Caco-2 (cell line): ENCODE measurements at regions not wholly inside any gene's neighbourhood (a gene's known extent, or its start where the extent isn't known, plus 50 kb on each side); places are given as distances from the start of the nearest gene placed in this dataset.

Source experiments
- BruUV-seq: library from RNA; stranded (reverse); fragments of 400-500 nt; replicated peaks from 2 replicates; lab custom pipeline; 2021; lab: Mats Ljungman, UMichigan
- CTCF ChIA-PET: fragments of 300-600 bp; sonication (Branson Sonifier 250); formaldehyde crosslinking; loops from one replicate; lab custom pipeline; 2022; ENCODE audit warnings: antibody characterized with exemption; lab: Charles Lee
- POLR2A ChIA-PET: fragments of 300-600 bp; sonication (Branson Sonifier 250); formaldehyde crosslinking; loops from one replicate; lab custom pipeline; 2022; ENCODE audit warnings: antibody characterized with exemption; lab: Charles Lee
- DNase-seq, 2 experiments: peaks; one replicate each; pipeline versions ENCODE4 v3.0.0 to v3.0.0-alpha.2; 2020 to 2022
- H3K27me3 ChIP-seq: replicated peaks from 2 replicates; pipeline ENCODE4 v1.6.0; 2011; ENCODE audit warnings: low read length; ENCODE audit not compliant: control insufficient read depth, insufficient read depth
- H3K36me3 ChIP-seq: 2 replicates; pipeline ENCODE4 v1.5.1; 2011; ENCODE audit warnings: low read length; ENCODE audit not compliant: control insufficient read depth, insufficient read depth
- H3K4me1 ChIP-seq: fragments of 250-450 bp; sonication (Bioruptor Pico); 2 replicates; pipeline ENCODE4 v1.5.1; 2020; ENCODE audit warnings: mild to moderate bottlenecking
- H3K4me3 ChIP-seq: 2 replicates; pipeline ENCODE4 v1.5.1; 2011; ENCODE audit warnings: low read depth, mild to moderate bottlenecking, control low read depth, low read length
- H3K9me3 ChIP-seq: fragments of 250-450 bp; sonication (Bioruptor Pico); 2 replicates; pipeline ENCODE4 v1.5.1; 2020; ENCODE audit warnings: mild to moderate bottlenecking, moderate library complexity
- H3K27ac Mint-ChIP-seq: one replicate; pipeline ENCODE4 v1.8.0; 2022; ENCODE audit warnings: mixed read lengths; ENCODE audit not compliant: unreplicated experiment
- H3K27me3 Mint-ChIP-seq: one replicate; pipeline ENCODE4 v1.8.0; 2022; ENCODE audit warnings: mixed read lengths; ENCODE audit not compliant: insufficient read depth, unreplicated experiment
- H3K36me3 Mint-ChIP-seq: one replicate; pipeline ENCODE4 v1.8.0; 2022; ENCODE audit warnings: mild to moderate bottlenecking, mixed read lengths; ENCODE audit not compliant: insufficient read depth, unreplicated experiment
- H3K4me1 Mint-ChIP-seq: one replicate; pipeline ENCODE4 v1.8.0; 2022; ENCODE audit warnings: low read depth, mixed read lengths; ENCODE audit not compliant: unreplicated experiment
- H3K4me3 Mint-ChIP-seq: one replicate; pipeline ENCODE4 v1.8.0; 2022; ENCODE audit warnings: mild to moderate bottlenecking, moderate library complexity, mixed read lengths; ENCODE audit not compliant: unreplicated experiment
- H3K9me3 Mint-ChIP-seq: one replicate; pipeline ENCODE4 v1.8.0; 2022; ENCODE audit warnings: mixed read lengths; ENCODE audit not compliant: unreplicated experiment
- intact Hi-C: fragments of 100-400 bp; cut with micrococcal nuclease; formaldehyde crosslinking; loops from one replicate; pipeline ENCODE4 v1.10.0; 2022; ENCODE audit not compliant: unreplicated experiment
- TF ChIP-seq, protein P1 (sequence below), 2 experiments: fragments of 200-600 bp in 1 of 2; IDR thresholded peaks; 1 replicate in 1 of 2; 2 replicates in 1 of 2; pipeline versions ENCODE4 v1.5.1 to v1.8.0; 2011 to 2022; ENCODE audit warnings: antibody characterized with exemption in 1 of 2, control low read depth in 1 of 2, inconsistent platforms in 1 of 2, low read depth in 1 of 2, low read length in 1 of 2, mild to moderate bottlenecking in 1 of 2, moderate library complexity in 1 of 2; ENCODE audit not compliant: insufficient read depth in 1 of 2, severe bottlenecking in 1 of 2, unreplicated experiment in 1 of 2

DNA sequence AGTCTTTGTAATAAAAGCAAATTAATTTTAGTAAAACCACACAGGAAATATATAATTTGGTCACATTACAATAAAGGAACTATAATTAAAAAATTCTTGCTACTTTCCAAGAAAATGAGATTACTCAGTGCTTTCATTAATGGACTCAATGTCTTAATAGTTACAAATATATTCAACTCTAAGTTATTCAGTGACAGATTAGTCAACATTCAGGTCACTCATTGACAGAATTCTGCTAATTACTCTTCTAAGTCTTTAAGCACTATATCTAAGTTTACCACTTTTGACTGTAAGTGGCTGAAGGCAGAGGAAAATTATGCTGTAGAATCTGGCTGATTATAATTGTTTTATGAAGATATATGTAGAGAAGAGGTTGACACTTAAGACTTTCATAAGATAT lies 1365.0 kb downstream of the EFNB2 start:
- H3K27me3 ChIP-seq: no peaks in the 10 kb centered on the region
- H3K9me3 ChIP-seq: no peaks in the 10 kb centered on the region
- TF ChIP-seq, protein P1, sequence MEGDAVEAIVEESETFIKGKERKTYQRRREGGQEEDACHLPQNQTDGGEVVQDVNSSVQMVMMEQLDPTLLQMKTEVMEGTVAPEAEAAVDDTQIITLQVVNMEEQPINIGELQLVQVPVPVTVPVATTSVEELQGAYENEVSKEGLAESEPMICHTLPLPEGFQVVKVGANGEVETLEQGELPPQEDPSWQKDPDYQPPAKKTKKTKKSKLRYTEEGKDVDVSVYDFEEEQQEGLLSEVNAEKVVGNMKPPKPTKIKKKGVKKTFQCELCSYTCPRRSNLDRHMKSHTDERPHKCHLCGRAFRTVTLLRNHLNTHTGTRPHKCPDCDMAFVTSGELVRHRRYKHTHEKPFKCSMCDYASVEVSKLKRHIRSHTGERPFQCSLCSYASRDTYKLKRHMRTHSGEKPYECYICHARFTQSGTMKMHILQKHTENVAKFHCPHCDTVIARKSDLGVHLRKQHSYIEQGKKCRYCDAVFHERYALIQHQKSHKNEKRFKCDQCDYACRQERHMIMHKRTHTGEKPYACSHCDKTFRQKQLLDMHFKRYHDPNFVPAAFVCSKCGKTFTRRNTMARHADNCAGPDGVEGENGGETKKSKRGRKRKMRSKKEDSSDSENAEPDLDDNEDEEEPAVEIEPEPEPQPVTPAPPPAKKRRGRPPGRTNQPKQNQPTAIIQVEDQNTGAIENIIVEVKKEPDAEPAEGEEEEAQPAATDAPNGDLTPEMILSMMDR (IDR thresholded peaks at IDR 0.05; ENCODE audit: insufficient read depth in 1 of 2, low read depth in 1 of 2, low read length in 1 of 2, severe bottlenecking in 1 of 2, unreplicated experiment in 1 of 2): no peak
- H3K4me1 ChIP-seq: no peaks in the 10 kb centered on the region
- ChIA-PET POLR2A (no interaction called here), CTCF (no interaction called here)
- no peaks in the 10 kb centered on the region for H3K36me3 ChIP-seq
- Mint-ChIP-seq H3K4me3 (no peak overlapping the region), H3K4me1 (no peaks in the 10 kb centered on the region), H3K36me3 (no peaks in the 10 kb centered on the region), H3K27me3 (no peaks in the 10 kb centered on the region), H3K27ac (no peak overlapping the region), H3K9me3 (no peaks in the 10 kb centered on the region)
- no TSS peak for BruUV-seq
- no peak for DNase-seq
- H3K4me3 ChIP-seq: no peak overlapping the region
- intact Hi-C loops: no loop called here

DNA sequence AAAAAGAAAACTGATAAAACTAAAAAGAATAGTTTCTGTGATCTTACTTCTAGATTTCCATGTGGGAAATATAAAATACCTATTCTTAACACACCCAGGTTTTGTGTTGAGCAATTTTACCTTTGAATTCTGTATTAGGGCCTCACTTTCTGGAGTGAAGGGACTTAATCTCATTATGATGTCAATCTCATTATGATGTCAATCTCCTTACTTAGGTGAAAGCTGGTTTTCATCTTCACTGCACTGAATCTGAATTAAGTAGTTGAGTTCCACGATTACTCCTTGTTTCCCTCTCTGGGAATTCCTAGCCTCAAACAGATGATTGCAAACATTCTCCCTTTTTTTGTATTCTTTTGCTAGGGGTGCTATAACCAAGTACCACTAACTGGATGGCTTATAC lies 1367.2 kb downstream of the EFNB2 start:
- no TSS peak for BruUV-seq
- Histone ChIP-seq H3K4me1 (no peaks in the 10 kb centered on the region), H3K4me3 (no peak overlapping the region), H3K27me3 (no peaks in the 10 kb centered on the region), H3K9me3 (no peaks in the 10 kb centered on the region), H3K36me3 (no peaks in the 10 kb centered on the region)
- intact Hi-C loops: loop anchor here (2.0 kb wide), 1 partner anchor 391 kb away; no protein-coding TSS in a partner anchor
- H3K4me3 Mint-ChIP-seq: no peak overlapping the region
- H3K4me1 Mint-ChIP-seq: no peaks in the 10 kb centered on the region
- H3K27me3 Mint-ChIP-seq: peaks cover 3% of the 10 kb centered on the region
- no peak for DNase-seq
- ChIA-PET POLR2A (no interaction called here), CTCF (no interaction called here)
- TF ChIP-seq, protein P1 (IDR thresholded peaks at IDR 0.05; ENCODE audit: insufficient read depth in 1 of 2, low read depth in 1 of 2, low read length in 1 of 2, severe bottlenecking in 1 of 2, unreplicated experiment in 1 of 2): no peak
- no peak overlapping the region for H3K27ac Mint-ChIP-seq
- H3K36me3 Mint-ChIP-seq: no peaks in the 10 kb centered on the region
- H3K9me3 Mint-ChIP-seq: no peaks in the 10 kb centered on the region

GRCh38 chr13:105167385-105167784 lies 1368.1 kb downstream of the EFNB2 start:
- Mint-ChIP-seq H3K27me3 (peaks cover 6% of the 10 kb centered on the region), H3K36me3 (no peaks in the 10 kb centered on the region), H3K9me3 (no peaks in the 10 kb centered on the region), H3K4me3 (no peak overlapping the region), H3K27ac (no peak overlapping the region), H3K4me1 (no peaks in the 10 kb centered on the region)
- TF ChIP-seq, protein P1 (IDR thresholded peaks at IDR 0.05; ENCODE audit: insufficient read depth in 1 of 2, low read depth in 1 of 2, low read length in 1 of 2, severe bottlenecking in 1 of 2, unreplicated experiment in 1 of 2): no peak
- POLR2A ChIA-PET: no interaction called here
- Histone ChIP-seq H3K4me3 (no peak overlapping the region), H3K9me3 (no peaks in the 10 kb centered on the region), H3K36me3 (no peaks in the 10 kb centered on the region), H3K27me3 (no peaks in the 10 kb centered on the region), H3K4me1 (no peaks in the 10 kb centered on the region)
- intact Hi-C loops: no loop called here
- BruUV-seq: no TSS peak
- CTCF ChIA-PET: no interaction called here
- no peak for DNase-seq
